Fibroblast of mammary gland (primary cell): ENCODE measurements at regions not wholly inside any gene's neighbourhood (a gene's known extent, or its start where the extent isn't known, plus 50 kb on each side); places are given as distances from the start of the nearest gene placed in this dataset.

Experiments
- DNase-seq: peaks from one replicate; pipeline ENCODE4 v3.0.0-alpha.2; 2010; ENCODE audit warnings: low read depth
- H3K4me3 ChIP-seq: 2 replicates; pipeline ENCODE4 v1.5.1; 2011; ENCODE audit warnings: low read depth, mild to moderate bottlenecking, low read length, moderate library complexity; ENCODE audit not compliant: control insufficient read depth
- TF ChIP-seq, protein P1 (sequence below): conservative IDR thresholded peaks from 2 replicates; pipeline ENCODE4 v1.5.1; 2011; ENCODE audit warnings: low read depth, low read length, inconsistent platforms; ENCODE audit not compliant: control insufficient read depth, insufficient read depth

DNA sequence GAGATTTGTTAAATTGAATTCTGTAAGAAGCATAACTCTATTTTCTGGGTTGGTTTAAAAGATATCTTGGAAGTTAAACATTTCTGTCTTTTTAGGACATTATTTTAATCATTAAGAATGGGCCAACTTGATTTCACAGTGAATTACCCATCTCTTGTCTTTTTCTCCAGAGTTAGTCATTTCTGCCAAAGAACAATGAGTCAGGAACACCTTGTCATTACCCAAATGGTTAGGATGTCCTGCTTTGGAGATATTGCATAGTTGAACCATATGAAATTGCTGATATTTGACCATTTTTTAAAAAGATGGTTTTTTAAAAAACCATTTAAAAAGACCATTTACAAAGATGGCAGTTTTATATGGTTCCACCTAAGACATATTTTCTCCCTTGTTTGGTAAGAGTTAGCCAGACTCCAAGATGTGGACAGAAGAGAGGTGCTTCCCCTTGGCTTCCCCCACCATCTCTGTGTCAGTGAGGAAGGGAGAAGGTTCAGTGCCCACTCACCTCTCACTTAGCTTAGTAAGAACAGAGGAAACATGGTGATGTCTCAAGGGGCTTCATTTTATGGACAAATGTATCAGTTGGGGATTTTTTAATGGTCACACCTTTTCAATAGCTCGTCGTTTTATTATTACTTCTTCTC lies 103.0 kb downstream of the PCSK1 start:
- peak; percentile 75 for DNase-seq
- TF ChIP-seq, protein P1, sequence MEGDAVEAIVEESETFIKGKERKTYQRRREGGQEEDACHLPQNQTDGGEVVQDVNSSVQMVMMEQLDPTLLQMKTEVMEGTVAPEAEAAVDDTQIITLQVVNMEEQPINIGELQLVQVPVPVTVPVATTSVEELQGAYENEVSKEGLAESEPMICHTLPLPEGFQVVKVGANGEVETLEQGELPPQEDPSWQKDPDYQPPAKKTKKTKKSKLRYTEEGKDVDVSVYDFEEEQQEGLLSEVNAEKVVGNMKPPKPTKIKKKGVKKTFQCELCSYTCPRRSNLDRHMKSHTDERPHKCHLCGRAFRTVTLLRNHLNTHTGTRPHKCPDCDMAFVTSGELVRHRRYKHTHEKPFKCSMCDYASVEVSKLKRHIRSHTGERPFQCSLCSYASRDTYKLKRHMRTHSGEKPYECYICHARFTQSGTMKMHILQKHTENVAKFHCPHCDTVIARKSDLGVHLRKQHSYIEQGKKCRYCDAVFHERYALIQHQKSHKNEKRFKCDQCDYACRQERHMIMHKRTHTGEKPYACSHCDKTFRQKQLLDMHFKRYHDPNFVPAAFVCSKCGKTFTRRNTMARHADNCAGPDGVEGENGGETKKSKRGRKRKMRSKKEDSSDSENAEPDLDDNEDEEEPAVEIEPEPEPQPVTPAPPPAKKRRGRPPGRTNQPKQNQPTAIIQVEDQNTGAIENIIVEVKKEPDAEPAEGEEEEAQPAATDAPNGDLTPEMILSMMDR, result no peak
- no peak overlapping the region for H3K4me3 ChIP-seq

DNA sequence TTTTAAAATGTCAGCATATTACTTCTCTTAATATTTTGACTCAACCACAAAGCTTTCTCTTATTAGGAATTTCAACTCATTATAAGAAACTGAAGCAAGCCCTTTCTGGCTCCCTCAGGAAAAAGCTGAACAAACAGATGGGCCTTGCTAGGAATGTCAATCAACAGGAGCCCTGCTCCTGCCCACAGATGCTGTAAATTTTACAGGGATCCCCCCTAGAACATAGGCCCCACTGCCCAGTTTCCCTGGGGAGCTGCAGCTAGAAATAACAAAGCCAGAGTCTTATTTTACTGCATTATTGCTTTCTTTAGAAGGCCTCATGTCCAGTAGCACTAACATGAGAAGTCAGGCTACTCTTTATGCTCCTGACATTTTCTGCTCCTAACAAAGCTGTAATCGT lies 103.8 kb downstream of the PCSK1 start:
- TF ChIP-seq, protein P1, result no peak
- DNase-seq, result no peak
- no peak overlapping the region for H3K4me3 ChIP-seq

DNA sequence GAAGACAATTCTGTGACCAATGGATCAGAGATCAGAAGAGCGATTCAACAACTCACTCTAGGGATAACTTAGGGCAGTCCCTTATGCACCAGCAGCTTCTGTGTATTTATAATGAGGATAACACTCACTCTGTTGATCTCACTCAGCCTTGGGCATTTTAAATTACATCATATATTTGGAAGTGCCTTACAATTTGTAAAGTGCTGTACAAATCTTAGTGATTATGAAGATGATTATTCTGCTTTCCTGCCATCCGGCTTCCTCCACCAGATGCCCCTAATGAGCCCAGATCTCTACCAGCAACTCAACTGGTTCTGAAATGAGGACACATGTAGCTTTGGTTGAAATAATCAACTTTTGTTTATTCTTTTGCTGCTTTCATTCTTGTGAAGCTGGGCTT lies 105.3 kb downstream of the PCSK1 start:
- no peak overlapping the region for H3K4me3 ChIP-seq
- TF ChIP-seq, protein P1, result no peak
- DNase-seq, result no peak

DNA sequence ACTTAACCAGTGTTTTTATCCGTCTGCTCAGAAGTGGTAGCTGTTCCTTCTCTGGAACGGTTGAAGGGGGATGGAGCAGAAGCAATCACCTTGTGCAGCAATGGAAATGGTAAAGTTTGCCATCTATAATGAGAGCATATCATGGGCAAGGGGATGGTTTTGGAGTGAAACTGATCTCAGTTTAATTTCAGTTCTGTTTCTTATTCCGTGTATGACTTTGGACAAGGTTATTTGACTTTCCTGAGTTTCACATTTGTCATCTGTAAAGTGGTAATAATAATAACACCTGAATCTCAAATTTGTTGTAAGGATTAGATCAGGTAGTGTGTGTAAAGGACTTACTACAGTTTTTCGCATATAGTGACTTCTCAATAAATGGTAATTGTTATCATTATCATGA lies 106.1 kb downstream of the PCSK1 start:
- no peak overlapping the region for H3K4me3 ChIP-seq
- TF ChIP-seq, protein P1, result no peak
- no peak for DNase-seq

DNA sequence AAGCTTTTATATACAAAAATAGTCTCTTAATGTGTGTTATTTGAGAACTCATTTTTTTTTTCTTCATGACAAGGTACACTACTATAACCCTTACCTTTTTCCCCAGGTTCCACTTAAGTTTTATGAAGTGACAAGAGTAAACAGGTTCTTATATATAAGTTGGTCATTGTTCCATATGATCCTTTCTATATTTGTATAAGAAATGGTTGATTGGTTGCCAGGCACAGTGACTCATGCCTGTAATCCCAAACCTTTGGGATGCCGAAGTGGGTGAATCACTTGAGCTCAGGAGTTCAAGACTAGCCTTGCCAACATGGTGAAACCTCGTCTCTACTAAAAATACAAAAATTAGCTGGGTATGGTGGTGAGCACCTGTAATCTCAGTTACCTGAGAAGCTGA lies 108.3 kb downstream of the PCSK1 start:
- TF ChIP-seq, protein P1, result no peak
- peak; percentile 92 for DNase-seq
- H3K4me3 ChIP-seq, result no peak overlapping the region

DNA sequence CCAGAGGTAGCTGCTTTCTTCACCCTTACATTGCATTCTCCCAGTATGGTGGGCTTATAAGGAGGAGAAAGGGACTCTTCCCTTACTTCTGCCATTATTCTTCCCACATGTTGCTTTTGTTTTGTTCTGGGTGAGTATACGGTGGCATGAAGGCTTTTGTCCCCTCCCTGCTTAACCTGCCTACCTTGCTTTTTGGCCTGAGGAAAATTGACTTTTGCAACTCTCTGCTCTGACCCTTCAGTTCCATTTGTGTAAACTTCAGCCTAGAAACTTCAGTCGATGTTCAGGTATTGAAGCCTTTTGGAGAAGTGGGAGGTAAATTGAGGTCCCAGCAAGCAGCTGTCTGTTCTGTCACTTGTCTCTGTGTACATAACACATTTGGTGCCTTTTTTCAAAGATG lies 110.2 kb downstream of the PCSK1 start:
- H3K4me3 ChIP-seq, result no peak overlapping the region
- no peak for DNase-seq
- TF ChIP-seq, protein P1, result no peak

DNA sequence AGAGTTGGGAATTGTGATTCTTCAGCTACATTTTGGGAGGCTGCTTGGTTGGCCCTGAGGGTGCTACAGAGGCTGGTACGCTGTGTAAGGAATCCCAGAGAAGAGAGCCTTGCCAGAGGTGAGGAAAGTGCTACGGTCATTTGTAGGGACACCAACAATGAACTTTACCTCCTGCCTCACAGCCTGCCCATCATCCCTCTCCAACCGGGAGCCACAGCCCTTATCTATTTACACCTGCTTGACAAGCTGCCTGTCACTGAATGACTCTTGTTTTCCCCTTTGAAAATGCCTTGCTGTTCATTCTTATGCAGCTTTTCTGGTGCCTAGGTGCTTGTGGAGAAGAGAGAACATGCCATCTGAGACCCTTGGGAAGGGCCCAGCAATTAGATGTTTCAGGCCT lies 110.8 kb downstream of the PCSK1 start:
- no peak for DNase-seq

More for the DNA sequence above, 110.8 kb downstream of the PCSK1 start:
- H3K4me3 ChIP-seq, result no peak overlapping the region
- TF ChIP-seq, protein P1, result no peak
